Activated CD4-positive, CD25-positive, alpha-beta regulatory T cell treated with anti-CD3 and anti-CD28 coated beads, Interleukin-2, amount 50 U/mL, for 24 hours (primary cell): ENCODE measurements at regions not wholly inside any gene's neighbourhood (a gene's known extent, or its start where the extent isn't known, plus 50 kb on each side); places are given as distances from the start of the nearest gene placed in this dataset.

Experiments used
- ATAC-seq, 2 donors: fragments of 150-1000 bp; cut with Tn5 transposase; one replicate each; pipeline ENCODE4 v1.10.0; 2021; ENCODE audit warnings: mild to moderate bottlenecking in 1 of 2, moderate library complexity in 1 of 2

DNA sequence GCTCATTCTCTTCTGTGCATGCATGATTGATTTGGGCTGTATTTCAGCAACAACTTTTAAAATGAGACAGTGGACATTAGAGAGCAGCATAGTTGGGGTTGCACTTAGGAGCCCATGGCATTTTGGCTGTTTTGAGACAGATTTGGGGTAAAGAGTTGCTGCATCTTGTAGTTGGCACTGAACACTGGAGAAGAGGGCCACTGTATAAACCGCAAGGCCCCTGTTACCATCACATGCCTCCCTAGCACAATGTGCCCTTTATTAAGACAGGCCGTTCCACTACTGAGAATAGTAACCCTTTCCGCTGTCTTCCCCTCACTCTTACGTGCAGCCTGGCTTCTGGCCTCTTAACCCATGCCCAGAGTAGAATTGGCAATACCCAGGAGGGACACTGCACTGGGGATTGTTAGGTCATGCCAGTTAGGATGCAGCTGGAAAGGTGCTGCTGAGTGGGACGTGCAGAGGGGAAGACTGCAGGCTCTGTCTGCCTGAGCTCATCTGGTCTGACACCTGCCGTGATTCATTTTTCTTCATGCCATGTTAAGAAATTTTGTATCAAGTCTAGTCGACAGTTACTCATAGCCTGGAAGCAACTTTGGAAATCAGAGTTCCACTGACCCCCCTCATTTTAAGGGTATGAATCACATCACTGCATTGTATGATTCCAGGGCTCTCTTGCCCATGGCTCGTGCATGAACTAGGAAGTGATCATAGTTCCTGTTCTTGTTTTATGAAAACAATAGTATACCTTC, 146.9 kb upstream of the DMRT1 start:
- no peak for ATAC-seq

DNA sequence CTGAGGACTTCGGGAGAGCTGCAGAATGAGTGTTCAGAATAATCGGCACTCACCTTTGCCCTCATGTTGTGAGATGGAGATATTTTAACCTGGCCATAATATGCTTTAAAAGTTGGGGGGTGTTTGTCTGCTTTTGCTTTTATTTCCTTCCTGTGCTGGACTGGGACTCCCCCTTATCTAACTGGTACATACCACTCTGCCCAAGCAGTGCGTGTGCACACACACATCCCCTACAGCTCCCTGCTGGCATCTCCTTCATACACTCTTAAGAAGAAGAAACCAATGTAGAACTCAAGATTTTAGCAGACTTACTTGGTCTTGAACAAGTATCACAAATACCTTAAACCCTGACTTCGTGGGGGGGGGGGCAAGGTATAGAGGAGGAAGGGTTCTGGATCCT, 146.2 kb upstream of the DMRT1 start:
- no peak for ATAC-seq

DNA sequence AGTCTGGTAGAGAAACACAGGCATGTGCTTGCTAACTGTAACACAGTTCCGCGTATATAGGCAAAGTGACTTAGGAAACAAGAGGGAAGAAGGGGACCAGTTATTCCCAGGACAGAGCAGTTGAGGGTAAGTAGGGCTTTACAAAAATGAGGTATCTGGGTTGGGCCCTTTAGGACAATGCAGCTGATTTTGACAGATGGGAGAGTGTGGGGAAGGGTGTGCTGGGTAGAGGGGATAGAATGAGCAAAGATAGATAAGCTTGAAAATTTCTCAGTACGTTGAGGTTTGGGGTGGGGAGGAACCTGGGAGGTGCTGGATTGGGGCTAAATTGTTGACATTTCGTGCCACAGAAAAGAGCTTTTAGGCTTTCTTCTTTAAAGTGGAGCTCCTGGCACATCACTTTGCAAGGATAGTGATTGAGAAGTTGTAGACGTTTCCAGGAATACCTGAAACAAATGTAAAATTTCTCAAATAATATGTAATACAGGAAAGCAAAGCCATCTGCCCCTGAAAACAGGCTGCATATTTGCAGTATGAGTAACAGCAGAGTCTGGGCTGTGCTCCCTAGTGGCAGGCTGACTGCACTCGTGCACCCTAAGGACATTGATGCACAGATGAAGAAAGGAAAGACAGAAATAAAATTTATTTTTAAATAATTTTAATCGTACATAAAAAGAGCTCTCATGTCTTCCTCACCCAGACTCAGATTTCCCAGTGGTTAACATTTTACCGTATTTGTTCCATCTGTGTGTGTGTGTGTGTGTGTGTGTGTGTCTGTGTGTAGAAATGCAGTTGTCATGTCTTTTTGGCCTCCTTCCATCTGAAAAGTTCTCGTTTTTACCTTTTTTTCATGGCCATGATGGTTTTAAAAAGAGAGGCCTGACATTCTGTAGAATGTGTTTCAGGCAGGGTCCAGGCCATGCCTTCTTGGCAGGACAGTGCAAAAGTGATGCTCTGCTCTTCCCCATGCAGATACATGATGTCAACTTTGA, 144.9 kb upstream of the DMRT1 start:
- no peak for ATAC-seq

DNA sequence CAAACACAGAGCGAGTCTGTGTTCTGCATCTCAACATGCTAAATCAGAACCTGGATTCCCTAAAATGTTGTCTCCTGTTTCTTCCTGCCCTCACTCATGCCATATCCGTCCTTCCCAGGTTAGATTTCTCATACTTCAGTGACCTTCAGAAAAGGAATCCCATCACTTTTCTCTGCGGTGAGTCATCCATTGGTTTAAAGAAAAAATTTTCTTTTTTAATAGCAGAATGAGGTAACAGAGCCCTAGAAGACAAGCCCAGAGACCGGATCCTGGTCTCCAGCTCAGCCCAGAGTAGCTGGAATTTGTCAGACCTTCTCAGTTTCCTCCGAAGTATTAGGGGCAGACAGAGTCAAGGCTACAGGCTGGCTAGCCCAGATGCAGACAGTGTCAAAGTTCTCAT, 143.2 kb upstream of the DMRT1 start:
- no peak for ATAC-seq

DNA sequence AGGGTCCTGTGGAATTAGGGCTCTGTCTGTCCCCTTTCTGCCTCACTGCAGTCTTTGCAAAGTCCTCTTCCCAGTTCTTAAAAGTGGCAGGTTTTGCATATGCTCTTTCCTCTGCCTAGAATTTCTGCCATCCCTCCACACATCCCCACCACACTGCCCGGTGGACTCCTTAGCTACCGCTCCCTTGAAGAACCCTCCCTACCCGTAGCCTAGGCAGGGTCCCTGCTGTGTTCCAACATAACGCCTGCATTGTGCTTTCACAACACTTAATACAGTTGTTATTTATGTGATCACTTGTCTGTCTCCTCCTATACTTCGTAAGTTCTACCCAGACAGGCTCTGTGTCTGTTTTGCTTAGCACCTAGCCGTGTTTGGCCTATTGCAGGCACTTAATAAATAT, 142.5 kb upstream of the DMRT1 start:
- no peak for ATAC-seq

DNA sequence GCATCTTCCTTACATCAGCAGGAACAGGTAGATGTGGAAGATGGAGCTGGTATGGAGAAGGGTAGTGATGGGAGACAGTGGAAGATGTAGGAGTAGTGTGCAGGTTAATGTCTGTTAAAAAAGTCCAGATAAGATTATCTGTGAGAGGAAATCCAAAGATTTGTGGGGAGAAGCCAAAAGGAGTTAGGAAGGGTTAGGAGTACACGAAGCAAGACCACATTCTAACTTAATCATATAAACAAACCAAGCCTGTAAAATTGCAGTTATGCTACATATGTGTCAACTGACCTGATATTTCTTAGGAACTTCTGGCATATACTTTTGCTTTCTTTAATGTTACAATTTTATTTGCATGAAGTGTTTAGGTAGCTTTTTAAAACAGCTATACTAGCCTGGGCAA, 142.1 kb upstream of the DMRT1 start:
- no peak for ATAC-seq

DNA sequence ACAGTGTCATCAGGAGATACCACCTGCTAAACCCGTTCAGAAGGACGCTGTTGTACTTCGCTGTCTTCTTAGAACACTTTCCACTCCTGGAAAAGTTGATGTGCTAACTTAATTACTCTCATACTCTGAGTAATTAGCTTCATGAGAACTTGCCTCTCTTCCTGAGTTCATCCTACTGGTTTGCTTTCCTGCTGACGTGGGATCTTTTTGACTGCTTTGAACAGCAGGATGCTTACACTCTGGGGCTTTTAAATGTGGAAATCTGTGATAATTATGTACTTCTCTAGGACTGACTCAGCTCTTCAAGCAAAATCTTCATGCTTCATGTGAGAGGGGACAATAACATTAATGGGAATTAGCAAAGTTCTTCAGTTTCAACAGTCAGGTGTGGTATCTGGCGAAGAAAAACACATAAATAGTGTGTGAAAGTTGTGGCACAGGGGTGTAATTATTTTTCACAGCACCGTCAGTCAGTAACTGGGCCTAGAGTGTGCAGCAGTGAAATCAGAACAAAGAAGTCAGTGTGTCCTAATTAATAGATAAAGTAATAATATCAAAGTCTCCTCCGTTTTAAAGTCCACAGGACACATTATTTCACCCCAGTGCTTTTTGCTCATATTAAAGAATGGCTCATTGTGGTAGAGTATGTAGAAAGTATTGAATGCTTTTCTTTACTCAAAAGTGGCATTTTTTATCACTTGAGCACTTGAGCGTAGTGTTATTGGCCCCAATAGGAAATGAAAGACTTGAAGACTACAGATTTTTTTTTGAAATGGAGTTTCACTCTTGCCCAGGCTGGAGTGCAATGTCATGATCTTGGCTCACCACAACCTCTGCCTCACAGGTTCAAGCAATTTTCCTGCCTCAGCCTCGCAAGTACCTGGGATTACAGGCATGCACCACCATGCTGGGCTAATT, 140.9 kb upstream of the DMRT1 start:
- no peak for ATAC-seq

DNA sequence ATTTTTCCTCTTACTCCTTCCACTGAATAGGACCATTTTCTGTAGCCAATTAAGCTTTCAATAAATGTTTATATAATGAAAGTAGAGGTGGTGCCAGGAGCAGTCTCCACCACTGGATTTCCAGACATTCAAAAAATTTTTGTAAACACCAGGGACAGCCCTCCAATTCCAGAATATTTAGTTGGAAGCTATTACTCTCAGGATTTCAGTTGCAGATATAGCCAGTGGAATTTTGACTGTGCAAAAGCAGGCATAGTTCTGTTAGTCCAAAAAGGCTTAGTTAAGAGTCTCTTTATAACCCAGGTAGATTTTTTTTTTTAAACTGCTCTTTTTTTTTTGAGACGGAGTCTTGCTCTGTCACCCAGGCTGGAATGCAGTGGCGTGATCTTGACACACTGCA, 138.1 kb upstream of the DMRT1 start:
- ATAC-seq: no peak

DNA sequence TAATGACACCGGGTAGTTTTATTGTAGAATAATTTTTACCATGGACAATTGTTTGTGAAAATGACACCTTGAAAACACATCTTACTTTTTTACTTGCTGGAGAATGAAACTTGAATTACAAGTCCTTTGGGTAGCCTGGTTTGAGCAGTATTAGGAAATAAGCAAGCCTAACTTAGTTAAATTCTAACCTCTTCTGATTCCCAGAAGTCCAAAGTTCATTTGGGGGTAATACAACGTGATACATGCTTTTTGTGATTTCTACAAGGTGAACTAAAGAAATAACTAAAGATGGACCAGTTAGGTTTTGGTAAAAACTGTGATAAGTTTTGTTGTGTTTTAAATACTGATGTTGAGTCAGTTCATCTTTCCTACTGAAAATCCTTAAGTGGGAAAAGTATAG, 135.4 kb upstream of the DMRT1 start:
- ATAC-seq: no peak

DNA sequence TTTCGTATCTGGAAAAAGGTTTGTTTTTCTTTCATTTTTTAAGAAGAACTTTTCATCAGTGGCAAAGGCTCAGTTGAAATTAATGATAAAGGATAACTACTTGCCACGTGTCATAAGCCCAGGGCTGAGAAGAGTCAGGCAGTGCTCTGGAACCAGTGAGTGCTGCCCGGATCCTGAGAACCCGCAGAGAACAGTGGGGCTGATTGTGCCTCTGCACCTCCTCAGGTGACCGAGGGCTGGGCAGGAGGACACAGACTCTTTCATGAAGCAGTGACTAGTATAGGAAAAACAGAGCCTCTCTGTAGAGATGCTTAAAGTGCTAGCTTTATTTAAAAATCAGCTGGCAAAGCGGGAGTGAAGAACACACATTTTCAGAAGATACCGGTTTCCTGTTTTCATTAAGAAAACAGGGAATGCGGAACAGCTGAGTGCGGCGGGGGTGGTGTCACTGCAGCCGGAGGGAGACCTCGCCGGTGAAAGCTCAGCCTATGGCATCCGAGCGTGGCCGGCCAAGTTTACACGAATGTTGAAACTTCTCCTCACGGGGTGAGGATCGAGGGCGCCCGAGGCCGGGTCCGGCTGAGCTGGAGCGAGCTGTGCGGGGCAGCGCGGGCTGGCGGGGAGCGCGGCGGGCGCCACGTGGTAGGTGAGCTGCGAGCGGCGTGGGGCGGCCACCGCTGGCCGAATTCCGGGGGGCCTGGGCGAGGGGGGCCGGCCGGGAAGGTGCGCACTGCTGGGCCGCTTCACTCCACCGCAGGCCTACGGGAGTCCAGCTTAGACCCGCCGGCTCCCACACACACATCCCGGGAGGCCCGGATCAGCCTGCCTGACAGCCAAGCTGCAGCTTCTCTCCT, 134.7 kb upstream of the DMRT1 start:
- ATAC-seq: peak; percentile 80 to 84

DNA sequence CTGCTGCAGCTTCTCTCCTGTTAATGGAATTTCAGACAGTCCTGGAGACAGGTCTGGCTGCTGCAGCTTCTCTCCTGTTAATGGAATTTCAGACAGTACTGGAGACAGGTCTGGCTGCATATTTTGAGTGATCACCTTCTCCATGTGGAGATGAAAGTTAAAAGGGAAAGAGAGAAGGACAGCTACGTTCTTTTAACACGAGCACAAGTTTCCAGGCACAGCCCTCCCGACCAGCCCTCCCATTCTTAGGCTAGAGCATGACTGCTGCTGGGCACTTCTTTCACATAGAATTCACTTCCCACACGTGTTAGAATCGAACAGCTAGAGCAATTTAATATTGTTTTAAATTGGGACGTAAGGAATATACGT, 133.3 kb upstream of the DMRT1 start:
- ATAC-seq: no peak

DNA sequence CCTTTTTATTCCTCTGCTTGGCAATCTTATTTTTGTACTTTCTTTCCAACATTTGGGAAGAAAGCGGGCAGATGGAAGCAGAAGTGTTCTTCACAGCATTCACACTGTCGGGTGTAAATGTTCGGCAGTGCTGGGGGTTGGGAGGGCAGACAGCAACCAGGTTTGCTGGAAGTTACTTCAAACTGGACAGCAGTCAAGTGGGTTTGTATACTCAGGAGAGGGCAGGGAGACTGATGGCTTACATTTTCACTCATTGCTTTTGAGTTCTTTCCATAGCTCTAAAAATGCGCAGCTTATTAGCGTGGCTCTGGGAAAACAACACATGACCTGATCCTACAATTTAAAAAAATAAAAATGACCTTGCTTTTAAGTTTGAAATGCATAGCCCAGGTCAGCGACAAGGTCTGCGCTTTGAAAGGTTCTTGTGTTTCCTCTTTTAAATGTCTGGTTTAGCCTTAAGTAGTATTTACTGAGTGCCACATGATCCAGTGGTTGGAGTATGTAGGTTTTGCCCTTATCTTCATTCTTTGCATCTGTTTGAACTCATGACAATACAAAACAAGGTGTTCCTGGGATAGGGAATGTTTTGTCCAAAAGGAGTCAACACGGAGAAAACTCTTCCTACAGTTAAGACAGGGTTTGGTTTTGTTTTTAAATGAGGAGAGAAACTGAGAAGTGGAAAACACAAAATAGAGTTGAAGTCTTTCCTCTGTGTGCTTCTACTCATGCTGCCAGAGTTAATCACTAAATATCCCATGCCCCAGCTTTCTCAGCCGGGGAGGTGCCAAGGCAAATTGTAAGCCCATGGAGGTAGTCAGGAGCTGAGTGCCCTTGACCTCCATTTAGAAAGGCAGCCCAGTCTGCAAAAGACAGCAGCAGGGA, 132.7 kb upstream of the DMRT1 start:
- no peak for ATAC-seq

DNA sequence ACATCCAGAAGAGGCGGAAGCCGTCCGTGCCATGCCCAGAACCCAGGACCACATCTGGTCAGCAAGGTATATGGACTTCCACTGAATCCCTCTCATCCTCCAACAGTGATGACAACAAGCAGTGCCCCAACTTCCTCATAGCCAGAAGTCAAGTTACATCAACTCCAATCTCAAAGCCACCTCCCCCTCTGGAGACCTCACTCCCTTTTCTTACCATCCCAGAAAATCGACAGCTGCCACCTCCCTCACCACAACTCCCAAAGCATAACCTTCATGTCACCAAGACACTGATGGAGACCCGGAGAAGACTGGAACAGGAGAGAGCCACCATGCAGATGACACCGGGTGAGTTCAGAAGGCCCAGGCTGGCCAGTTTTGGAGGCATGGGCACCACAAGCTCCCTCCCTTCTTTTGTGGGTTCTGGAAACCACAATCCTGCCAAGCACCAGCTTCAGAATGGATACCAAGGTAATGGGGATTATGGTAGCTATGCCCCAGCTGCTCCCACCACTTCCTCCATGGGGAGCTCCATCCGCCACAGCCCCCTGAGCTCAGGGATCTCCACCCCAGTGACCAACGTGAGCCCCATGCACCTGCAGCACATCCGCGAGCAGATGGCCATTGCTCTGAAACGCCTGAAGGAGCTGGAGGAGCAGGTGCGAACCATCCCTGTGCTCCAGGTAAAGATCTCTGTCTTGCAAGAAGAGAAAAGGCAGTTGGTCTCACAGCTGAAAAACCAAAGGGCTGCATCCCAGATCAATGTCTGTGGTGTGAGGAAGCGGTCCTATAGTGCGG, 130.3 kb upstream of the DMRT1 start:
- ATAC-seq: no peak

DNA sequence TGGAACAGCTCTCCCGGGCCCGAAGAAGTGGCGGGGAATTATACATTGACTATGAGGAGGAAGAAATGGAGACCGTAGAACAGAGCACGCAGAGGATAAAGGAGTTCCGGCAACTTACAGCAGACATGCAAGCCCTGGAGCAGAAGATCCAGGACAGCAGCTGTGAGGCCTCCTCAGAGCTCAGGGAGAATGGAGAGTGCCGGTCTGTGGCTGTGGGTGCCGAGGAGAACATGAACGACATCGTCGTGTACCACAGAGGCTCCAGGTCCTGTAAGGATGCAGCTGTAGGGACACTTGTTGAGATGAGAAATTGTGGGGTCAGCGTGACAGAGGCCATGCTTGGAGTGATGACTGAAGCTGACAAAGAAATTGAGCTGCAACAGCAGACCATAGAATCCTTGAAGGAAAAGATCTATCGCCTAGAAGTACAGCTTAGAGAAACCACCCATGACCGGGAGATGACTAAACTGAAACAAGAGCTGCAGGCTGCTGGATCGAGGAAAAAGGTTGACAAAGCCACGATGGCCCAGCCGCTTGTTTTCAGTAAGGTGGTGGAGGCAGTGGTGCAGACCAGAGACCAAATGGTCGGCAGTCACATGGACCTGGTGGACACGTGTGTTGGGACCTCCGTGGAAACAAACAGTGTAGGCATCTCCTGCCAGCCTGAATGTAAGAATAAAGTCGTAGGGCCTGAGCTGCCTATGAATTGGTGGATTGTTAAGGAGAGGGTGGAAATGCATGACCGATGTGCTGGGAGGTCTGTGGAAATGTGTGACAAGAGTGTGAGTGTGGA, 129.5 kb upstream of the DMRT1 start:
- ATAC-seq: no peak

DNA sequence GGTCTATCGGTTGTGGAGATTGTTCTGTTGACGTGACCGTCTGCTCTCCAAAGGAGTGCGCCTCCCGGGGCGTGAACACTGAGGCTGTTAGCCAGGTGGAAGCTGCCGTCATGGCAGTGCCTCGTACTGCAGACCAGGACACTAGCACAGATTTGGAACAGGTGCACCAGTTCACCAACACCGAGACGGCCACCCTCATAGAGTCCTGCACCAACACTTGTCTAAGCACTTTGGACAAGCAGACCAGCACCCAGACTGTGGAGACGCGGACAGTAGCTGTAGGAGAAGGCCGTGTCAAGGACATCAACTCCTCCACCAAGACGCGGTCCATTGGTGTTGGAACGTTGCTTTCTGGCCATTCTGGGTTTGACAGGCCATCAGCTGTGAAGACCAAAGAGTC, 128.9 kb upstream of the DMRT1 start:
- ATAC-seq: no peak

DNA sequence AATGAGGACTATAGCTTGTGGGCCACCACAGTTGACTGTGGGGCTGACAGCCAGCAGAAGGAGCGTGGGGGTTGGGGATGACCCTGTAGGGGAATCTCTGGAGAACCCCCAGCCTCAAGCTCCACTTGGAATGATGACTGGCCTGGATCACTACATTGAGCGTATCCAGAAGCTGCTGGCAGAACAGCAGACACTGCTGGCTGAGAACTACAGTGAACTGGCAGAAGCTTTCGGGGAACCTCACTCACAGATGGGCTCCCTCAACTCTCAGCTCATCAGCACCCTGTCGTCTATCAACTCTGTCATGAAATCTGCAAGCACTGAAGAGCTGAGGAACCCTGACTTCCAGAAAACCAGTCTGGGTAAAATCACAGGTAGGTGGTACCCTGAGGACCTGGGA, 128.4 kb upstream of the DMRT1 start:
- ATAC-seq: no peak

DNA sequence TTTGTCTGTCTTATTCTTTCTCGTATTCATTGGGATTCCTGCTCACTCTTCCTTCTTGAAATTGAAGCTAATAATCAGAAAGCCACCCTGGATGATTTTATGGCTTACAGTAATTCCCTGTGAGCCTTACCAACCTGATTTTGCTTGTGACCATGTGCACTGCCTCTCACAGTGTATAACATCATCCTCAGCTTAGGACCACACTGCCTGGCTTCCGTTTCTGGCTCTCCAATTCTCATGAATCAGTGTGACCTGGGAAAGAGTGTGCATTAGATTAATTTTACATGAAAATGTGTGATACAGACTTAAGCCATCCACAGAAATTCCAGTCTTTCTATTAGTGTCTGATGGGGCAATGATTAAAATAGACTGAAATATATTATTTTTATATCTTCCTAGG, 126.8 kb upstream of the DMRT1 start:
- no peak for ATAC-seq

DNA sequence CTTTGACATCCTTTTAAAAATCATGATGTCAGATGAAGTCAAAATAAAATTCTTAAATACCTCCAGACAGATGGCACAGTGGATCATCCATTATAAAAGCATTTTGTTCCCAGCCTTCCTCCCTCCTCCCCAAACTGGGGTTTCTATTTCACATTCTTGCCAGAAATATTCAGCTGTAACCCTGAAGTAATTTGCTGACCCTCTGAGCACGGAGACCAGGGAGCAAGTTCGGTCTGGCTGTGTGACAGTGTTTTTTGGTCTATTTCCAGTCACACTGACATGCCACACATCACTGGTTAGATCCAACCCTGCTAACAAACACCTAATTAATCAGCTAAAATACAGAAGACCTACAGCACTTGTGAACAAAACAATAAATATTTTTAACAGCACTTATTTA, 126.2 kb upstream of the DMRT1 start:
- ATAC-seq: no peak

DNA sequence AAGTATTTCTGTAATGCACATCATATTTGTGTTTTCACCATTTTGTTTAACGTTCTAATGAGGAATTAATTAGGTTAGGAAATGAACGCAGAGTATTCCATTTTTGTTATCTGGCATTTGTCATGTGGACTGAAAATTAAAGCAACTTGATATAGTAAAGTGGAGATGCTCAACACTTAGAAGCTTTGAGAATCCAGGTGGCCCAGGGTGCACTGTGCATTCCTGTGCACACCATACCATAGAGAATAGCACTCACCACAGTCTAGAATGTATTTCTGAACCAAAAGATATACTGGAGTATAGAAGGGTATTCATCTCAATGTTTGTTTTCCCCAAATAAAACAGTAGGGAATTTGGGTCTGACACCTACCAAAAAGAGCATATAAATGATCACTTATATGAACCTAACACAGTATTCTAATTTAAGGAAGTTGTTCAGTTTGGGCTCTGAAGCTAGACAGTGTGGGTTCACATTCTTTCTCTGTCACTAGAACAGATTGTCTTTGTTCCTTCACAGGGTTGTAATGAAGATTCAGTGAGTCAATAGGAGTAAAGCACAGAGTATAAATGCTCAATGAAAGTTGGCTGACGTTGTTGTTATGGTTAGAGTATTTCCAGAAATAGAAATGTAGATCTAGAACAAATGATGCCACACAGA, 125.6 kb upstream of the DMRT1 start:
- no peak for ATAC-seq
